CD1c-positive myeloid dendritic cell (primary cell): ENCODE measurements at regions not wholly inside any gene's neighbourhood (a gene's known extent, or its start where the extent isn't known, plus 50 kb on each side); places are given as distances from the start of the nearest gene placed in this dataset.

Source experiments
- DNase-seq: peaks from one replicate; pipeline ENCODE4 v3.0.0-alpha.2; 2016; ENCODE audit errors: extremely low spot score

DNA sequence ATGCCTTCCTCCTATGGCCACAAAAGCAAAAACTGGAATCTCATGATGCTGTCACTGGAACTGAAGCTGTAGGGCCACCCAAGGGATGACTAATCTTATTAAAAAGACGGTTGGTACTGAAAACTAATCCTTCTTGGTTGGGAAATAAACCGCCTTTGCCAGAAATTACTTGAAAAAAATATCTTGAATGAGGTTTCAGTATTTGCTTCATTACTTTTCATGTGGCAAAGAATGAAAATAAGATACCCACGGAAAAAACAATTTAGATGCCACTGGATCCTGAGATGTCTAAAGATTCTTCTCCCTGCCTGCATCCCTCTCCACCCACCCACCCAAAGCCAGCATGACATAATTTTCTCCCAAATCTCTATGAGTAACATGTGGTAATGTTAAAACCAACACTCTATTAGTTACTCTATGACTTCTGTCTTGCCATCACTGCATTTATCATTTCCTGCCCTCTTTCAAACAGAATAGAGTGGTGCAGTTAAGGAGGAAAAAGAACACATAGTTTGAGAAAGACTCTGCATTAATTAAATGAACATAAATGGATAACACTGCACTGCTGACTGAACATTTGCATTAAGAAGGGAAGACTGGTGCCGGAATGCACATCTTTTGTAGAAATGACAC is 111.8 kb upstream of the DPH6 start:
- DNase-seq: no peak

- no peak for DNase-seq
These were observed 118.0 kb upstream of the DPH6 start for GRCh38 chr15:35663956-35664355.

DNA sequence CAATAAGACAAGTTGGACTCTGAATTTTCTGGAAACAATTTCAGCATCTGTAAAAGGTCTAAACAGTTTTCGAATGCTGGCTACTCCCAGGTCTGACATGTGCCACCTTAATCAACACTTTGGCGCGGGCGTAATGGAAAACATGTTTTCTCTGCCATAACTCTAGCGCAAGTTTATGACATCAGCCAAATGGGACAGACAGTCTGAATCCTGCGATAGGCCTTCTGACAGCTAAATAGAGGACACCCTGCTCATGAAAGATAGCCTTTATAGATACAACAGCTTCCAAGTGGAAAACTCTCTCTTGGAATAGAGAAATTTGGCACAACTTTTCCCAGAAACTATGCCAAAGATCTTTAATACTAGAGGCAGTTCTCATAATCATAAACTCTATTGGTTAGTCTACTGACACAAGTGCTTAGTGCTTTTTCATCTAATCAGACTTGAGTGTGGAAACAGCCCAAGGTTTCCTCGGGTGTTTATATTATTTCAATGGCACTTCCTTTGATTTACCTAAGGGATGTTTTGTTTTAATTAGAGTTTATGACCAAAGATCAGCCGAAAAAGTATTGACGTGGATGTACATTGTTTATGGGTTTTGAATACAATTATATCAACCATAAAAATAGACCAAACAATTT is 120.1 kb upstream of the DPH6 start:
- DNase-seq: no peak

DNA sequence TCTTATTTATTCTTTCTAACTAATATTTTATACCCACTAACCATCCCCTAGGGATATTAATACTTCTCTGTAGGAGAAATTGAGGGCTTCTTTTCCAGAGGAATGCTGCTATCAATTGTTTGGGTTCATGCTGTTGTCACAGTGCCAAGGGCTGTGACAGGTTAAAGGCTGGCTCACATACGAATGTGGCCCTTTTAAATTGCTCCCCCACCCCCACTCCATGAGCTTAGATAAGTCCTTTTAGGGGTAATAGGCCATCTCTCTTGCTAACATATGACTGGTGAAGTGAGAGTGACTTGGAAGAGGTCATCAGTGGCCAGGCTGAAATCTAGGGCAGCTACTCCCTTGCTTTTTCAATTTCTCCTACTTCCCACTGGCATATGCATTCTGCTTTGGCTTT is 121.9 kb upstream of the DPH6 start:
- no peak for DNase-seq

DNA sequence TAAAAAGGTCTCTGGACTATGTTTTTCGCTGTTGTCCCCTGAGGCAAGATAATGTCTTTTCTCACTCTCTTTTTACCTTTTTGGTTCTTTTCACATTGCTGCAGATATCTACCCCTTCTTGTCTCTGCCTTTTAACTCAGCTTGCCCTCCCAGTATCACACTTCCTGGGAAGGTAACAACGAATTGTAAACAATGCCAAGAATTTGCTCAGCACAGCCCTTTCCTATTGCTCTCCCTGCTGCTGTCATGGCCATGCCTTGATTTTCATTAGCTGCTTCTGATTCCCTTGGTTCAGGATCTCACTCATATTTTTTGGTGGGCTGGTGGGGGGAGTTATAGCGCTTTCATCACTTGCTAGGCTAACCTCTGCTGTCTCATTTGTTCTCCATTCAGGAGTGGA is 123.1 kb upstream of the DPH6 start:
- DNase-seq: no peak

DNA sequence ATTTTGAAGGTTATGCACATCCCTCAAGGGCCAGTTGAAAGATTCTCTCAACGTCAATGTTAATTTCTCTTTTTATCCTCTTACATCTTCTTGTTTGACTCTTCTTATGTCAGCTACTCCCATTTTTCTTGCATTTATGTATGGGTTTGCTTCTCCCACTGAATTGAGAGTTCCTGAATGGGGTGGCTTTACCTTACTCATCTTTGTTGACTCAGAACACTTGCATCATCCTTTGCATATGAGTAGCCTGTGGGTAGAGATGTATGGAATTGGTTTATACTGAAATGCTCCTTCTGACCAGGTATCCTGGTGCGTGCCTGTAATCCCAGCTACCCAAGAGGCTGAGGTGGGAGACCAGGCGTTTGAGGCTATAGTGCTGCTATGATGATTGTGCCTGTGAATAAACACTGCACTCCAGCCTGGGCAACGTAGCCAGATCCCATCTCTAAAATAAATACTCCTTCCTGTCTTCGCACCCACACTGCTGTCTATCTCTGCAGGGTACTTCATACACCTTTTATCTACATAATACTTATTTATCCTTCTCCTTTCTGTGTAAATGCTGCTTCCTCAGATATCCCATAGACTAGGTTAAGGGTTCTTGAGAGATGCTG is 123.6 kb upstream of the DPH6 start:
- DNase-seq: no peak

GRCh38 chr15:35671197-35671596 is 125.2 kb upstream of the DPH6 start:
- DNase-seq: no peak

DNA sequence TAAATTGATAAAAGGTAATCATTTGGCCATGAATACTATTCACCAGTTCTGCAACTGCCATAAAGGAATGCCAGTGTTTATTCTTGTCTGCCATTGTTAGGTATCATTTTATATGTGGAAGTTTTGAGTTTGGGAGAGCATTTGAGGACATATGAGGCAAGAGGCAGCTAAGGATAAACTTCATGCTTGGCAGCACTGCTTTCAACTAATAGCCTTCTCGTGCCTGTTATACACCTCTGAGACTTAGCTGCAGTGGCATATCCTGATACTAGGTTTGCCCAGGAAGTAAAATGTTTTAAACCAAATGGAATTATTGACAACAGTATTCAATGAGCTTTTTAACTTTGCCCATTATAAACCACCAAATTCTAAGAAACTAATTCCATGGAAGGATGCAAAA is 126.0 kb upstream of the DPH6 start:
- no peak for DNase-seq

DNA sequence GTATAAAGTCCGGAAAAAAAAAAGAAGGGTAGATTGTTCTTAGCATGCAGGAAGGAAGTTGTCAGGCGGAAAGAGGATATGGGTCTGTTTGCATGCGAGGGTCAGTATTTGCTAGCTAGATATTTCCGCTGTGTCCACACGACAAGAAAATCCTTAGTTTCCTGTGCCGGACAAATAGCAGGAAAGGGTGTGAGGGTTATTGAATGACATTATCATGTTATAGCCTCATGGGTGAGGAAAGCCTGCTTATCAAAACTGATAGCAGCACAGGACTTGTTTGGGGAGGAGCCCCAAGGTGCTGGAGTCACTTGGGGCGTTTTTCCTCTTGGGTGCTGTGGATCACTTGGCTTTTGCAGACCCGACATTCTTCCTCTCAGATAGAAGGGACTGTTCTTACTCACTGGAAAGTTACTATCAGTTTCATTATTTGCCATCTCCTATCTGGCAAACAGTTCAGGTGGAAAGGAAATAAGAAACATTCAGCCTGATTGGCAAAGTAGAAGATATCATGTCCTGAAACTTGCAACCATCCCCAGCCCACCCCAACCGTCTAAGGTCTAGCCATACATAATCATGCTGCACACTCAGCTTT is 127.2 kb upstream of the DPH6 start:
- no peak for DNase-seq

DNA sequence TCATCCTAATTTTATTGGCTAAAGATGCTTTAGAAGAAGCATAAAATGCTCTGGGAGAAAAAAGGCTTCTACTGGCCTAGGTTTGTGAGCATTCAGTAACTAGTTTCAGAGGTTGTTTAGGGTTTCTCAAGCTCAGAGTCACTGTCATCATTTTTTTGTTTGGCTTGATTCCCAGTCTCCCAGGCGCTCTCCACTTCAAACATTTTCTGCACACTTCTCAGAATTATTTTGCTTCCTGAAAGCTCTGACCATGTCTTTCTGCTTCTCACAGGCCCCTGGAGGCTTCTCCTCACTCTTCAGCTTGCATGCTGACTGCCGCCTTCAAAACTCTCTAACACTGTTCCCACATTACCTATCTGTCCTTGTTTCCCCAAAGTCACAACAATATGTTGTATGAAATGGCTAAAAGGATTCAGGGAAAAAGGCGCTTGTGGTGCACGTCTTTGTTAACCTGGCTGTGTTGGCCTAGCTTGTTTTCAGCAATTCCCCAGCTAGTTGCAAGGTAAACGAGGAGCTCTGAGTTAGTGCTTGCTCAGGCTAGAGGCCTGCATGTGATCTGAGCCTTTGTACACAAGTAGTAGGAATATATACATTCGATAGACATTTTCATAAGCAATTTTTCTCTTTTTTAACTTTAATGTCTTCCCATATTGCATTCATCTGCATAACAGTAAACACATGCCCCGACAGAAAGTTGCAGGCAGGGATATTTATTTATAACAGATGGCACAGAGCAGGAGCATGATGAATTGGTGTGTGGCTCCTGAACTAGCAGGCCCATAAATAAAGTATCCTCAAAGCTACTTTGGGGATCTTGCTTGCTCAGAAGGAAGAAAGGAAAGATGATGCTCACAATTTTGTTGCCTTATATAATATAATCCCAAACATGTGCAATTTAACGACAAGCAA is 129.2 kb upstream of the DPH6 start:
- no peak for DNase-seq

DNA sequence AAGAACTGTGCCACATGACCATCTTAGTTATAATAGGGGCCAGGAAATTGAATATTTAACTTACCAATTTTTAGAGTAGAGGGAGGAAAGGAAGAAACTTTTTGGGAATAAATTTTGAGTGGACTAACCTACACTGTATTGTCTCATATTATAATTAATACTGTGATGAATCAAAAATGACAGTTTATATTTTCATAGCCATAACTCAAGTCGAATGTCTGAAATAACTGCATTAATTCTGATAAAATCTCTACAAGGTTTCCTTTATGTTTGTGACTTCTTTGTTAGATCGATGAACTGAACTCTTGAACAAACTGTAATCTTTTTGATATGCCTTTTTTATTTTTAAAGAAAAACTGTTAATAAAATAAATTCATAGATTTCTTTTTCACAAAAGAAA is 132.8 kb upstream of the DPH6 start:
- no peak for DNase-seq

- no peak for DNase-seq
These were observed 133.2 kb upstream of the DPH6 start for GRCh38 chr15:35679186-35679585.

DNA sequence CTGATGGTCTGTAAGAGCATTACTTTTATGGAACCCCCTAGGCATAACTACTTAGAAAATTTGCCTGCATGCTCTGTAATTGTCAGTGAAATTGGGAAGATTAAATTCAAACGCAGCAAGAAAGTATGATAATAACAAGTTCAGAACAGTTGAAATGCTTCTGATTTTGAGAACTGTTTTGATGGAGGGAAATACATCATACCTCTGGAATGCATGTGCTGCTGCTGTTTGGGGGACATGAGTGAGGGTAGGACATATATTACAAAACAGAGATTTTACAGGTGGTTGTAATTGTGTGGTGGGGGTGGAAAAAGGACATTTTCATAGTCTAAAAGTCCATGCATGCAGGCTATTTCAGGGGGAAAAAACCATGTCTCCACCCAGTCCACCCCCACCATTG is 135.0 kb upstream of the DPH6 start:
- DNase-seq: no peak

GRCh38 chr15:35686347-35686746 is 140.4 kb upstream of the DPH6 start:
- DNase-seq: no peak

GRCh38 chr15:35689266-35689665 is 143.3 kb upstream of the DPH6 start:
- no peak for DNase-seq

DNA sequence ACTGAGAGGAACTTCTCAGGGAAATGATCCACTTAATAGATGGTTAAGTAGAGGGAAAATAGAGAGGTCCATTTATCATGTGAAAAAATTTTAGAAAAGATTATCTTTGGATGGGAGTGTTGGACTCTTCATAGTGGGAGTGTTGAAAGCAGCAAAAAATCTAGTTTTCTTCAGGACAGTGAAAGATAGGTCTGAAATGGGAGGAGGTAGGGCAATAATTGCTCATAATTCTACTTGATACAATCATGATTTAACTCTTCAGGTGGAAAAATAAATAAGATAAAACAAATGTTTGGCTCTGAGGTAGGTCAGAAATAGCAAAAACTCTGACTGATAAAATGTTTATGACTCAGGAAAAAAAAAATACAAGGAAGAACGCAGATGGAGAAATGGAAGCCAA is 144.1 kb upstream of the DPH6 start:
- no peak for DNase-seq

GRCh38 chr15:35690698-35691116 is 144.7 kb upstream of the DPH6 start:
- DNase-seq: no peak

- DNase-seq: no peak
These were observed 145.3 kb upstream of the DPH6 start for GRCh38 chr15:35691173-35691761.

GRCh38 chr15:35691891-35692867 is 146.2 kb upstream of the DPH6 start:
- DNase-seq: no peak

DNA sequence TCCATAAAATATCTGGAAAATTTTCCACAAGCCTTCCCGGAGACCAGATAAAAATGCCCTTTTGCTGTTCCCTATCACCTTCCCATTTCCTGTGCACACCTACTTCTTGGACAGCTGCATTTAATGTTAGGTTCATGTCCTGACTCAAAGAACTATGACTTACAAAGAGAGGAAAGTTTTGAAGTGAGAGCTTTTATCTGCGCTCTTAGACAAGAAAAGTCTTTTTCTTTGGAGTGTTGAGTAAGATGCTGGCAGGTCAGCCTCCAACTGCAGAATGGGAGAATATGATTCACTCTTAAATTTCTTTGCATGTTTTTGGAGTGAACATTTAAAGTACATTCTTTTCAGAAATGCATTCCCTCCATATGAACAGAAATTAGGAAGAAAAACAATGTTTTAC is 147.3 kb upstream of the DPH6 start:
- DNase-seq: no peak

- no peak for DNase-seq
These were observed 147.9 kb upstream of the DPH6 start for GRCh38 chr15:35693886-35694285.
